ENCODE measurements at regions not wholly inside any gene's neighbourhood (a gene's known extent, or its start where the extent isn't known, plus 50 kb on each side); places are given as distances from the start of the nearest gene placed in this dataset.

DNA sequence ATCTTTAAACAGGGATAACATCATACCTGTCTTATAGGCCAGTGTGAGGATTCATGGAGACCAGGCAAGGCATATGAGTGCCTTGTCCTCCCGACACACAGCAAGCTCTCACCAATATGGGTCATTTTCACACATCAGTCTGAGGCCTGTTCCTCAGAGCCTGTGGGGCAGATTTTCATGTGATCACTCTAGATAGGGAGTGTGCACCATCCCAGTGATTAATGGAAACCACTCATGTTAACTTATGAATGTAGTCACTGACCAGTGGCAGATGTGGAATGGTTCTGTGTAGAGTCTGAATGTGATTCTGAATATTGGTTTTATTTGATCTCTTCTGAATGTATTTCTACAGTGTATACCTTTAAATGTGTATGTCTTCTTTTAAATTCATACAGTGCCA lies 219.7 kb upstream of the SFSWAP start:
- H3K27ac ChIP-seq (ENCODE audit: extremely low read depth, low read depth, low read length) = no peak overlapping the region
- ChIA-PET CTCF (ENCODE audit: low intra/inter-chr PET ratio) (no interaction called here), POLR2A (no interaction called here)
- 0% methylated on average over 1 of the region's 1 CpG for WGBS (ENCODE audit: insufficient coverage, low coverage, missing lambda C conversion rate)
- no peak overlapping the region for H3K9ac ChIP-seq (ENCODE audit: insufficient read depth in 1 of 2, low read depth in 2 of 2, low read length in 2 of 2)
- peaks cover 6 to 36% of the 10 kb centered on the region in 2 experiments for H3K27me3 ChIP-seq (ENCODE audit: control insufficient read depth in 2 of 2, insufficient read depth in 2 of 2, low read length in 2 of 2)
- in situ Hi-C loops (cut with MboI) (no loop called here), intact Hi-C loops (cut with micrococcal nuclease) (no loop called here)
- ATAC-seq = no peak
- no peak overlapping the region for H2AFZ ChIP-seq (ENCODE audit: low read depth, low read length)
- peaks cover 0 to 6% of the 10 kb centered on the region in 2 experiments; a peak in 1 of 5 replicates for H3K4me1 ChIP-seq (replicated peaks in 1 of 2; ENCODE audit: control insufficient read depth in 2 of 2, insufficient read depth in 2 of 2, low read length in 2 of 2)
- H3K9me3 ChIP-seq (replicated peaks; ENCODE audit: control insufficient read depth, insufficient read depth, low read depth, low read length) = no peaks in the 10 kb centered on the region
- no peak overlapping the region for H3K4me3 ChIP-seq
- H3K36me3 ChIP-seq (ENCODE audit: control insufficient read depth, insufficient read depth, low read length) = no peaks in the 10 kb centered on the region
- TF ChIP-seq, protein P1, sequence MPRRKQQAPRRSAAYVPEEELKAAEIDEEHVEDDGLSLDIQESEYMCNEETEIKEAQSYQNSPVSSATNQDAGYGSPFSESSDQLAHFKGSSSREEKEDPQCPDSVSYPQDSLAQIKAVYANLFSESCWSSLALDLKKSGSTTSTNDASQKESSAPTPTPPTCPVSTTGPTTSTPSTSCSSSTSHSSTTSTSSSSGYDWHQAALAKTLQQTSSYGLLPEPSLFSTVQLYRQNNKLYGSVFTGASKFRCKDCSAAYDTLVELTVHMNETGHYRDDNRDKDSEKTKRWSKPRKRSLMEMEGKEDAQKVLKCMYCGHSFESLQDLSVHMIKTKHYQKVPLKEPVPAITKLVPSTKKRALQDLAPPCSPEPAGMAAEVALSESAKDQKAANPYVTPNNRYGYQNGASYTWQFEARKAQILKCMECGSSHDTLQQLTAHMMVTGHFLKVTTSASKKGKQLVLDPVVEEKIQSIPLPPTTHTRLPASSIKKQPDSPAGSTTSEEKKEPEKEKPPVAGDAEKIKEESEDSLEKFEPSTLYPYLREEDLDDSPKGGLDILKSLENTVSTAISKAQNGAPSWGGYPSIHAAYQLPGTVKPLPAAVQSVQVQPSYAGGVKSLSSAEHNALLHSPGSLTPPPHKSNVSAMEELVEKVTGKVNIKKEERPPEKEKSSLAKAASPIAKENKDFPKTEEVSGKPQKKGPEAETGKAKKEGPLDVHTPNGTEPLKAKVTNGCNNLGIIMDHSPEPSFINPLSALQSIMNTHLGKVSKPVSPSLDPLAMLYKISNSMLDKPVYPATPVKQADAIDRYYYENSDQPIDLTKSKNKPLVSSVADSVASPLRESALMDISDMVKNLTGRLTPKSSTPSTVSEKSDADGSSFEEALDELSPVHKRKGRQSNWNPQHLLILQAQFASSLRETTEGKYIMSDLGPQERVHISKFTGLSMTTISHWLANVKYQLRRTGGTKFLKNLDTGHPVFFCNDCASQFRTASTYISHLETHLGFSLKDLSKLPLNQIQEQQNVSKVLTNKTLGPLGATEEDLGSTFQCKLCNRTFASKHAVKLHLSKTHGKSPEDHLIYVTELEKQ (CRISPR knock-in tag; IDR thresholded peaks at IDR 0.05) = no peak
- TF ChIP-seq NFRKB (IDR thresholded peaks at IDR 0.05; ENCODE audit: low read depth) (no peak), SRSF1 (IDR thresholded peaks at IDR 0.05; ENCODE audit: low read depth, low read length) (no peak), FOXJ2 (tag; IDR thresholded peaks at IDR 0.05) (no peak), ETV5 (CRISPR knock-in tag; IDR thresholded peaks at IDR 0.05; ENCODE audit: low read depth) (no peak)
- TF ChIP-seq, protein P2, sequence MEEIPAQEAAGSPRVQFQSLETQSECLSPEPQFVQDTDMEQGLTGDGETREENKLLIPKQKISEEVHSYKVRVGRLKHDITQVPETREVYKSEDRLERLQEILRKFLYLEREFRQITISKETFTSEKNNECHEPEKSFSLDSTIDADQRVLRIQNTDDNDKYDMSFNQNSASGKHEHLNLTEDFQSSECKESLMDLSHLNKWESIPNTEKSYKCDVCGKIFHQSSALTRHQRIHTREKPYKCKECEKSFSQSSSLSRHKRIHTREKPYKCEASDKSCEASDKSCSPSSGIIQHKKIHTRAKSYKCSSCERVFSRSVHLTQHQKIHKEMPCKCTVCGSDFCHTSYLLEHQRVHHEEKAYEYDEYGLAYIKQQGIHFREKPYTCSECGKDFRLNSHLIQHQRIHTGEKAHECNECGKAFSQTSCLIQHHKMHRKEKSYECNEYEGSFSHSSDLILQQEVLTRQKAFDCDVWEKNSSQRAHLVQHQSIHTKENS (CRISPR knock-in tag; IDR thresholded peaks at IDR 0.05) = no peak
- H4K20me1 ChIP-seq (replicated peaks; ENCODE audit: control insufficient read depth, insufficient read depth, low read length) = no peaks in the 10 kb centered on the region
- no peak overlapping the region for H3K4me2 ChIP-seq (ENCODE audit: insufficient read depth, low read length)
- DNase-seq (ENCODE audit: extremely low read depth in 1 of 4, low spot score in 3 of 4) = no peak
- no peaks in the 10 kb centered on the region for H3K79me2 ChIP-seq (ENCODE audit: control insufficient read depth, insufficient read depth, low read length)
- FAIRE-seq = no peak
- BruUV-seq (replicated peaks) = no TSS peak
- H3K9me1 ChIP-seq (ENCODE audit: control insufficient read depth, insufficient read depth, low read length) = peaks cover 3% of the 10 kb centered on the region
